GM12865 (cell line): ENCODE measurements at regions not wholly inside any gene's neighbourhood (a gene's known extent, or its start where the extent isn't known, plus 50 kb on each side); places are given as distances from the start of the nearest gene placed in this dataset.

Experiments used
- DNase-seq: peaks from one replicate; pipeline ENCODE4 v3.0.0; 2010; ENCODE audit warnings: low read depth
- H3K4me3 ChIP-seq: 2 replicates; pipeline ENCODE4 v1.5.1; 2011; ENCODE audit warnings: mild to moderate bottlenecking, low read depth, low read length, control low read depth
- TF ChIP-seq, protein P1 (sequence below): IDR thresholded peaks from 2 replicates; pipeline ENCODE4 v1.5.1; 2011; ENCODE audit warnings: low read length, control low read depth, low read depth, inconsistent platforms; ENCODE audit not compliant: insufficient read depth; ENCODE audit errors: missing control alignments

- no peak overlapping the region for H3K4me3 ChIP-seq
- no peak for DNase-seq
- TF ChIP-seq, protein P1, sequence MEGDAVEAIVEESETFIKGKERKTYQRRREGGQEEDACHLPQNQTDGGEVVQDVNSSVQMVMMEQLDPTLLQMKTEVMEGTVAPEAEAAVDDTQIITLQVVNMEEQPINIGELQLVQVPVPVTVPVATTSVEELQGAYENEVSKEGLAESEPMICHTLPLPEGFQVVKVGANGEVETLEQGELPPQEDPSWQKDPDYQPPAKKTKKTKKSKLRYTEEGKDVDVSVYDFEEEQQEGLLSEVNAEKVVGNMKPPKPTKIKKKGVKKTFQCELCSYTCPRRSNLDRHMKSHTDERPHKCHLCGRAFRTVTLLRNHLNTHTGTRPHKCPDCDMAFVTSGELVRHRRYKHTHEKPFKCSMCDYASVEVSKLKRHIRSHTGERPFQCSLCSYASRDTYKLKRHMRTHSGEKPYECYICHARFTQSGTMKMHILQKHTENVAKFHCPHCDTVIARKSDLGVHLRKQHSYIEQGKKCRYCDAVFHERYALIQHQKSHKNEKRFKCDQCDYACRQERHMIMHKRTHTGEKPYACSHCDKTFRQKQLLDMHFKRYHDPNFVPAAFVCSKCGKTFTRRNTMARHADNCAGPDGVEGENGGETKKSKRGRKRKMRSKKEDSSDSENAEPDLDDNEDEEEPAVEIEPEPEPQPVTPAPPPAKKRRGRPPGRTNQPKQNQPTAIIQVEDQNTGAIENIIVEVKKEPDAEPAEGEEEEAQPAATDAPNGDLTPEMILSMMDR = no peak
These were observed 131.6 kb downstream of the CBLL2 start for GRCh38 chrX:22404297-22404696.

- H3K4me3 ChIP-seq = no peak overlapping the region
- DNase-seq = no peak
- TF ChIP-seq, protein P1 = no peak
These were observed 133.6 kb downstream of the CBLL2 start for GRCh38 chrX:22406201-22406737.

GRCh38 chrX:22409418-22409817, 136.7 kb downstream of the CBLL2 start:
- H3K4me3 ChIP-seq = no peak overlapping the region
- DNase-seq = no peak
- TF ChIP-seq, protein P1 = no peak

DNA sequence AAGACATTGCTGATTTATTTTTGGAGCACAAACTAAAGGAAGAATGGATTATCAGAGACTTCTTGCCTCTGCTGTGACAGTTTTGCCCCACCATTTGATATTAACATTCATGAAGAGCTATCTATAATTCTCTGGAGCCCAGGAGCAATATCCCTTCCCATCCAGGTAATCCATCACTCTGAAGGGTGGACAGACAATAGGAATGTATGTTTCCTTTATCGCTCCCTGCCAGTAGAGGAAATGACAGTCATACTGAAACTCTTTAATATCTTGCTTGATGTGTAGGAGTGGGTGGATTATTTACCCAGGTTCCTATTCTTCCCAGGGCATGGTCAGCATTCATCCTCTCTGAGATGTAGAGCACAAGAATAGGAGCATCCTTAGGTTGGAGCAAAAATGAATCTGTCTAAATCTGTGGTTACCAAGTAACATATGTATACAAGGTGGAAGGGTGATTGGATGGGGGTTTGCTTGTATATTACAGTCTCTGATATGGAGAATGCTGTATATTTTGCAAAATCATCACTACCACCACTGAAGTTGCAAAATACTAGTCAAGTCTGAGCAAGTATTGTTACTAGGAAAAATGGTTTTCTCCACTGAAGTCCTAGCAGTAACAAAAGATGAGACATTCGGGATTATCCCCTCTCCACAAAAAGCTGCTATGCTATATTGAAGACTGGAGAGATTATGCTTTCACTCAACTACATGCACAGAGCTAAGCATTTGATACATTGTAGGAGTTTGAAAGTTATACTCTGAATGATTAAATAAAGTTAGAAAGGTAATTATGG, 151.6 kb downstream of the CBLL2 start:
- TF ChIP-seq, protein P1 = no peak
- no peak overlapping the region for H3K4me3 ChIP-seq
- no peak for DNase-seq

DNA sequence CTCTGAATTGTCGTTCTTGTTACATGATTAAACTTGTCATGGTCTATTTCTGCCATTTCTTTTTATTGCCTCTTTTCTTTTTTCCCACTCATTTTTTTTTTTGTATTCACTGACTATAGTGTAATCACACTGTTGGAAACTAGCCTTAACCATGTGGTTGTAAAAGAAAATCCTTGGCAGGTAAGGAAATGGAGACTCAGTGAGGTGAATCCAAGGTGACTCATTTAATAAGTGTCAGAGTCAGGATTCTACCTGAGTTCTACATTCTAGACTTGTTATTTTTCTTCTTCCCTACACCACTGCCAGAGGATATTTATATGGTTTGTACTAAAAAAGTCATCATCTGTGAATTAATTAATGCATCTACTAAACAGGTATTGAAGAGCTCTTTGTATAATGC, 152.2 kb downstream of the CBLL2 start:
- H3K4me3 ChIP-seq = no peak overlapping the region
- DNase-seq = no peak
- TF ChIP-seq, protein P1 = no peak

- no peak overlapping the region for H3K4me3 ChIP-seq
- TF ChIP-seq, protein P1 = no peak
- no peak for DNase-seq
These were observed 157.0 kb downstream of the CBLL2 start for GRCh38 chrX:22429704-22430103.
